Erythroblast (primary cell): ENCODE measurements at regions not wholly inside any gene's neighbourhood (a gene's known extent, or its start where the extent isn't known, plus 50 kb on each side); places are given as distances from the start of the nearest gene placed in this dataset.

Source experiments
- GATA1 ChIP-seq: IDR thresholded peaks from 2 replicates; pipeline ENCODE4 v1.6.1; 2011; ENCODE audit warnings: low read depth, mild to moderate bottlenecking, control low read depth, low read length, moderate library complexity
- POLR2A ChIP-seq: IDR thresholded peaks from 2 replicates; pipeline ENCODE4 v1.6.1; 2011; ENCODE audit warnings: mild to moderate bottlenecking, low read length

- no peak for TF ChIP-seq POLR2A
- TF ChIP-seq GATA1: no peak
Observed at GRCh38 chr16:63287401-63287800, 1251.2 kb upstream of the CDH8 start.
